GM12872 (cell line): ENCODE measurements at regions not wholly inside any gene's neighbourhood (a gene's known extent, or its start where the extent isn't known, plus 50 kb on each side); places are given as distances from the start of the nearest gene placed in this dataset.
A peak's percentile ranks its signal among the peaks of the same experiment; 100 is the strongest.

Experiments
- TF ChIP-seq, protein P1 (sequence below): IDR thresholded peaks from 3 replicates; pipeline ENCODE4 v1.5.1; 2011; ENCODE audit warnings: low read depth, mild to moderate bottlenecking, low read length, moderate library complexity; ENCODE audit not compliant: insufficient read depth

DNA sequence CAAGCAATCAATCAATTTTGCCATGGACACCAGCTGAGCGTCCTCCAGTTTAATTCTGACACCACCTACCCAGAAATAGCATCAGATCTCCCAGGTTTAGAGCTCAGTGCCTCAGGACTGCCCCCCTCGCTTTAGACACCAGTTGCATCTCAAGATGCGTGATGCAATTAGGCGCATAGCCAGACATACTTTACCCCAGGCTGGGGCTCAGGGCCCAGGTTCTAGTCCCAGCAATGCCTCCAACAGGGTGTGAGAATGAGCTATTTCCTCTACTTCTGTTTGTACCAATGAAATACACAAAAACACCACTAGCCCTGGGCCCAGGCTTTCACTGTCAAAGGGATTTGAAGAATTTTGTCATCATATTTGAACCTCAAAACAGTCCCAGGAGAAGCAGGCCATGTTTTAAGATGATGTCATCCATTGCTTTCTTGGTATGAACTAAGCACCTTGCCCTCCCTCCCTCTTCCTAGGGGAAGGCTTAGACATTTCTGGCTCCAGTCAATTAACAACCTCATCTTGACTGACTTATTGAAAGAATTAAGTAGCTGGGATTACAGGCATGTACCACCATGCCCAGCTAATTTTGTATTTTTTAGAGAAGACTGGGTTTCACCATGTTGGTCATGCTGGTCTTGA, 61.5 kb upstream of the INCENP start:
- TF ChIP-seq, protein P1, sequence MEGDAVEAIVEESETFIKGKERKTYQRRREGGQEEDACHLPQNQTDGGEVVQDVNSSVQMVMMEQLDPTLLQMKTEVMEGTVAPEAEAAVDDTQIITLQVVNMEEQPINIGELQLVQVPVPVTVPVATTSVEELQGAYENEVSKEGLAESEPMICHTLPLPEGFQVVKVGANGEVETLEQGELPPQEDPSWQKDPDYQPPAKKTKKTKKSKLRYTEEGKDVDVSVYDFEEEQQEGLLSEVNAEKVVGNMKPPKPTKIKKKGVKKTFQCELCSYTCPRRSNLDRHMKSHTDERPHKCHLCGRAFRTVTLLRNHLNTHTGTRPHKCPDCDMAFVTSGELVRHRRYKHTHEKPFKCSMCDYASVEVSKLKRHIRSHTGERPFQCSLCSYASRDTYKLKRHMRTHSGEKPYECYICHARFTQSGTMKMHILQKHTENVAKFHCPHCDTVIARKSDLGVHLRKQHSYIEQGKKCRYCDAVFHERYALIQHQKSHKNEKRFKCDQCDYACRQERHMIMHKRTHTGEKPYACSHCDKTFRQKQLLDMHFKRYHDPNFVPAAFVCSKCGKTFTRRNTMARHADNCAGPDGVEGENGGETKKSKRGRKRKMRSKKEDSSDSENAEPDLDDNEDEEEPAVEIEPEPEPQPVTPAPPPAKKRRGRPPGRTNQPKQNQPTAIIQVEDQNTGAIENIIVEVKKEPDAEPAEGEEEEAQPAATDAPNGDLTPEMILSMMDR, result no peak

DNA sequence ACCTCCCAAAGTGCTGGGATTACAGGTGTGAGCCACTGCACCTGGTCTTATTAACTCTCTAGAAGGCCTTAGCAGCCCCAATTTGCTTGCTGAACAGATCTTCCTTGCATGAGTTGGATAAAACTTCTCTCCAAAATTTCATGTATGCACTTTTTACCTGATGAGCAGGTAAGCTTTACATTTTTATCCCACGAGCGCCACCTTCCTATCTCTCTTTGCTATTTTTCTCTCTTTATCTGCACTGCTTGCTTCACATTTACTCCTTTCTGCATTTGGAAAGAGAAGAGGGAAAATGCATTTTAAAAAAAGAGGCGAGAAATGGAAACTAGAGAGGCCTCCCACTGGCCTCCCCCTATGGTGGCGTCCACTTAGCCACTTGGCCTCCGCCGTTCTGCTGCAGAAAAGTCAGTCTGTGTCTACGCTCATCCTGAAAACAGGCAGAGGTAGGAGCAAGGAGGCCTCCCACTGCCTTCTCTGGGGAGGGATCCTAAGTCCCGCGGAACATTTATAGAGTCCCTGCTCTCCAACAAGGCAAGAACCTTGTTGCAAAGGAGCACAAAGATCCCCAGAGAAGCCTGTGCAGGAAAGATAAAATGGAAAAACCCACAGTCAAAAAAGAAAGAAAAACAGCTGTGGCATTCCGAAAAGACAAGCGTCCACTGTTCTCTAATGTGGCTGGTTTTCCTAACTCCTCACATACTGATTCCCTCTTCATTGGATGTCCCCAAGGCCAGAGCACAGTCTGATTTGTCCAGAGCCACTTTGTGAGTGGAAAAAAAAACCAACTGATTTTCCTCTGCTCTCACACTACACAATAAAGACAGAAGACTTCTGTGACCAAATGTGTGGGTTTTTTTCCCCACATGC, 62.2 kb upstream of the INCENP start:
- TF ChIP-seq, protein P1, result 0 out of 3 replicates have a peak, but pooled peaks have one; percentile 1

DNA sequence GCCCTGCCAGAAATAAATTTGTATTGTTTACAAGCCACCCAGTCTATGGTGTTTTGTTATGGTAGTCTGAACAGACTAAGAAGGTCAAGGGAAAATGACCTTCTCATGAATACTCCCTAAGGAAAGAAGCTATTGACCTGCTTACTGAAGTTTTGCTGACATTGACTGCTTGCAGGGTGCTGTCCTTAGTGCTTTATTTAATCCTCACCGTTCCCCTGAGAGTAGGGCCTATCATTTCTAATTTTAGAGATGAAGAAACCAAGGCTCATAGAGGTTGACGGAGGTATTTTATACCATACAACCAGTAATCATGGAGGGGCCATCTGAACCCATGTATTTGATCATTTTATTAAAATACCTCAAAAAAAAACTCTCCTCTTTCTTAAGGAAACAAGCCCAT, 66.7 kb upstream of the INCENP start:
- TF ChIP-seq, protein P1, result no peak

DNA sequence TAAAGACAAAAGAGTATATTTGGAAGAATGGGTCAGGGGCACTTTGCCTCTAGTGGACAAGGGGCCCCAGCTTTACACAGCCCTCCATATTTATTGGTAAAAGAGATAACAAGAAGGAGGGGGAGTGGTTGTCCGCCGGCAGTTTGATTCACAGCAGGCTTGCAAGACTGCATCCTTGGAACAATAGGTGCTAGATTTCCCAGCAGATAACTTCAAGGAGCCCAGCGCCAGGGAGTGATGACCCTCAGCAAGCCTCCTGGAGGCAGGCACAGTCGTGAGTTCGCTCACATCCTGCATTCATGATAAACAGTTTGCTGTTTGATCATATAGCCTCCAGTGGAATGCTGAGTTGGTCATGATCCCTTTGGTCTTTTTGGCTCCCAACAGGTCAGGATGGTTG, 67.8 kb upstream of the INCENP start:
- TF ChIP-seq, protein P1, result no peak

DNA sequence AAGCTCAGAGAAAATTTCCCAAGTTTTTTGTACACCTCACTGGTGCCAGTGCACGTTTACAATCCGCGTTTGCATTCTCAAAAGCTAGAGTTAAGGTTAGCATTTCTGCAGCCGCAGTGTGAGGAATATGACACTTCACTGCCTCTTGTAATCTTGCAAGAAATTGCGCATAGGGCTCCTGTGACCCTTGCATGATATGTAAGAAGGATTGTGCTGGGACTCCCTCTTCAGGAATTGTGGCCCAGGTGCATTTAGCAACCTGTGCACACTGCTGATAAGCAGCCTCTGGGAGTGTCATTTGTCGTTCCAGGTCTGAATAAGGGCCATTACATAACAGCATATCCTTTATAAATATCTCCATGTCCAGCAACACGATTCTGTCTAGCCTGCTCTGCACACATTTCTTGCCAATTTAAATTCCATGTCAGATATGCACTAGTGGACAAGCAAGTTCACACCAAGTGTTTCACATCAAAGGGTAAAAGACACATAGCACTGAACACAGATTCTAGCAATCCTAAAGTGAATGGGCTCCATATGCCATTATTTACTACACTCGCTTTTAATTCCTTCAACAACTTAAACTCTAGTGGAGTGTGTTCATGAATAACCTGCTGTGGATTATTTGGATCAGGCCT, 69.2 kb upstream of the INCENP start:
- TF ChIP-seq, protein P1, result peak; percentile 61

DNA sequence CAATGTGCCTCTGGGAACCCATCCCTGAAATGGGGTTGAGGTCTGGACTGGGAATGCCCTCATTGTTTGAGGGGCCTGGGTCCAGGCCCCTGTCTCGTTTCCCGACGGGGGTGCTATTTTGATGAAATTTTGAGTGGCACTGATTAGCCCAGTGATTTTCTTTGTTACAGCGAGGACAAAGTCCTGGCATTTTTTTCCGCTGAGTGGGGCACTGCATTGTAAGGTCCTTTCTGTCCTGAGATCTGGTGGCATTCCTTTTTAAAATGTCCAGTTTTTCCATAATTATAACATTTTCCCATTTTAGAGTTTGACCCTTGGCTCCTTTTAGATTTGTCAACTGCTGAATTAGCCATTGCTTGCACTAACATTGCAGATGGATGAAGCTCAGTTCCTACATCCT, 69.7 kb upstream of the INCENP start:
- TF ChIP-seq, protein P1, result no peak

DNA sequence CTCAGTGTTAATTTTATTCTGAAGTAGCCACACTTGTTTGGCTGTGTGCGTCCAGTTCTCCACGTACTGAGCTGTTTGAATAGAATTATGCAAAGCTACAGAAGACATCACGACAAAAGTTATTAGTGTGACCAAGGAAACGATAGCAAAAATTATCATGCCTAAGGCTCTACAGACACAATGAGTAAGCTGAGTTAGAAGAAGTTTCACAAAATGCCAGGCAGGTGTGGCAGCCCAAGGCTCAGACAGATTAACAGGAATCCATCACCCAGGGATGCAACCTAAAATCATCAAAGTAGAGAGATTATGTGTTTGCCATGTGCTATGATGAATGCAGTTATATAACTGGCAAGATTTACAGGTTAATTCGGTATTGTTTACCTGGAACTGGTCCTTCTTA, 73.1 kb upstream of the INCENP start:
- TF ChIP-seq, protein P1, result no peak
